Nucleus accumbens (tissue), 56 donors: ENCODE measurements at regions not wholly inside any gene's neighbourhood (a gene's known extent, or its start where the extent isn't known, plus 50 kb on each side); places are given as distances from the start of the nearest gene placed in this dataset.

Experiments
- DNase-seq, 56 donors: peaks; one replicate each; lab custom pipeline; 2025; lab: John Stamatoyannopoulos, UW

DNA sequence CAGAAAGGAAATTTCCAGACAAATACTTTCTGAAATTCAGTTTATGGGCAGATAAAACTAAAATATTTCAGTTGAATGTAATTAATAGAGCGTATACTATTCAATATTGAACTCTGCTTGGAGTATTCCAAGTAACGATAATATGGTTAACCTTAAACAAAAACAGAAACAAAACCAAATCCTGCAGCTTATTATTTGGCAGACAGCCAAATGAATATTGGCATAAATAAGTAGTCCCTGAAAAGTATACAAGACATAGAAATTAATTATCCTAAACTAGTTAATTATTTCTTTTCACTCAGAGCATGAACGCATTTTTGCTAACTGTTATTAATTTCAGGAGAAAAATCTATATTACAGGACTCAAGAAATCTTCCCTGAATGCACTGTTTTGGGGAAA is 1574.0 kb downstream of the MAT2B start:
- no peak for DNase-seq

DNA sequence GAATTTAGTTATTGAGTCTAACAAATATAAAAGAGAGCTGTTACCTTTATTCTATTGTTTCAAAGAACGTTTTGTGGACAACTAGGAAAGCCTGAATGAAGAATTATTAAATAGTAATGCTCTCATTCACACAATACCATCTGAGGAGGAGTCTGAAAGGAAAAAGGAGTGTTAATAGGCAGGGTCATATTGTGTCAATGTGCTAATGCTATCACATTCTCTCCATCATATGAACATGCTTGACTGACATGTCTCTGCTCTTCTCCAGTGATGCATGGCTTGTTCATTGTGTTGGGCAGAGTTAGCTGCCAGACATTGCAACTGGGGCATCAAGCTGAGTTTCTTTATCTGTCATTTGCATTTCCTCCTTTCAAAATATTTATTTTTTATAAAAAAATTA is 1578.0 kb downstream of the MAT2B start:
- no peak for DNase-seq

DNA sequence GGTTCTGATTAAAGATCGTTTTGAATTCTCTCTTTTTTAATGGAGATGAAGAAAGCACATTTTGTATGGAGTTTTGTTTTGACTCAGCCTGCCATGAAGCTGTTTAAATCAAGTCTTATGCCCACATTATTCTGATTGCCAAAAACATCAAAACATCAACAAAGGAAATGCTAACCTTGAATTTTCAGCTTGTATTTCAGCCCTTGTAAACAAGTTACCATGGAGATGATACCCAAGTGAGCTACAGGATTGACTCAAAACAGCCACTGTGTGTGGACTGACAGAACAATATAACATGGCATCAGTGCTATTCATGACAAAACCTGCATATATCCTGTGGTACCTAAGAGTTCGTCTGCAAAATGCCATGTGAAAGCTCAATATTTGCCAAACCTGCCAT is 1581.0 kb downstream of the MAT2B start:
- no peak for DNase-seq

DNA sequence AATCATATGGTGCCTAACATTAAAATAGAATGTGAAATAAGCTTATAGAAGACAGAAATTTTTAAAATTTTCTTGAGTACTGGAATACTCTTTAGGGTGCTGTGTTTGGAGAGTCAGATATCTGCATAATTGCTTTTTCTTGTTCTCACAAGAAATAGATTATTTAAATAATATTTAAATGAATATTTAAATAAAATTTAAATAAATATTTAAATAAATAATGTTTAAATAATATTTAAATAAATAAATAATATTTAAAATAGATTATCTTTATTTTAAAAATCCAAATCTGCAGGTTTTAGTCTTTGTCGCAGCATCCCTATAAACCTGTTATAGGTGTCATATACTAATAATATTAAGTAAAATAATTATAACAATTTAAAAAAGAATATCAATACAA is 1589.4 kb downstream of the MAT2B start:
- DNase-seq = no peak

DNA sequence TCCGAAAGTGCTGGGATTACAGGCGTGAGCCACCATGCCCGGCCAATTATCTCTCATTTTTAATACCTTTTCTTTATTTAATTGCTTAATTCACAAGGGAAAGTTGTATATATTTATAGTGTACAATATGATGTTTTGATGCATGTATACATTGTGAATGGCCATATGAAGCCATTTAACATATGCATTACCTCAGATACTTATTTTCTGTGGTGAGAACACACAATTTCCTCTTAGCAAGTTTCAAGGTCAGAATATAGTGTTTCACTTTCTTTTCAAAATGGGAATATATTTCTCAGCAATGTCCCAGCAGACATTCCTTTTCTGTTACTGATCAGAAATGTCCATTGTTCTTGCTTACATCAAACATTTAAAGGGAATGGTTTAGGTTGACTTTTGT is 1596.3 kb downstream of the MAT2B start:
- DNase-seq = no peak

DNA sequence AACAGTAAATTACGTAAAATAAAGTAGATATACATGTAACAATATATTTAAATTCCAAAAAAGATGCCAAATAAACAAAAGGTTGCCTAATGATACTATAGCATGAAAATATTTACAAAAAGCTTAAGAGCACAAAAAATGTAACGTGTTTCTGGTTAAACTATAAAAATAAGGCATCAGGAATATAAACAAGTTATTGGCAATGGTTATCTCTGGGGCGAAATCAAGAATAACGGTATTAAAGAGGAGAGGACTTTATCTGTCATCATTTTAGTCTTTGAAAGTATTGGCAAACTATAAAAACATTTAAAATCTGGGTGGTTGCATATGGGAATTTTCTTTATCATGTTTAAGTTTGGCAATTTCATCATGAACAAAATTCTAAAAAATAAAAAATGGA is 1599.2 kb downstream of the MAT2B start:
- DNase-seq = no peak

DNA sequence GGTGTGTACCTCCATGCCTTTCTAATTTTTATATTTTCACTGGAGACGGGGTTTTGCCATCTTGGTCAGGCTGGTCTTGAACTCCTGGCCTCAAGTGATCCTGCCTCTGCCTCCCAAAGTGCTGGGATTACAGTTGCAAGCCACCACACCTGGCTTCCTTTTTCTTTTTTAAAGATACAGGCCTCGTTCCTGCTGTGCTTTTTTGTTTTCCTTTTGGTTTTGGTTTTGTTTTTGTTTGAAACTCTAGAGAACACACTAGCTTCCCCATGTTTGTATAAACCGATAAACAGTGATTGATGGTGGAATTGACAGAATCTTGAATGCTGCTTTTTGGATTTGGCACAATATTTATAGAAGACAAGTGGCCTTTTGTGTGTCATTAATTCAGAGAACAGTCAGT is 1603.4 kb downstream of the MAT2B start:
- DNase-seq = no peak

DNA sequence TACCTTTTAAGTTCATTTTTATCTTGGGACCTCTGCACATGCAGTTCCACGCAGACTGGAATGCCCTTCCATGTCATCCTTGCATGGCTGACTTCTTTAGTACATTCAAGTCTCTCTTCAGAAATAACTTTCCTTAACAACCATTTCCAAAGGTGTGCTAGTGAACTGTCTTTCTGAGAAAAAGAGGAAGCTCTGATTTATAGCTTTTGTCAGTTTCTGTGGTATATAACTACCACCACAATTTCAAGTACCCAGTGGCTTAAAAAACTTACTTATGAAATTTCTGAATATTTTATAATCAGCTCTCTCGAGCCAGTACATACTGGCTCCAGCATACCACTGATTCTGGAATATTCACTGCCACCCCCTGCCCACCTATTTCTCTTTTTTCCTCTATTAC is 1613.8 kb downstream of the MAT2B start:
- DNase-seq = no peak

DNA sequence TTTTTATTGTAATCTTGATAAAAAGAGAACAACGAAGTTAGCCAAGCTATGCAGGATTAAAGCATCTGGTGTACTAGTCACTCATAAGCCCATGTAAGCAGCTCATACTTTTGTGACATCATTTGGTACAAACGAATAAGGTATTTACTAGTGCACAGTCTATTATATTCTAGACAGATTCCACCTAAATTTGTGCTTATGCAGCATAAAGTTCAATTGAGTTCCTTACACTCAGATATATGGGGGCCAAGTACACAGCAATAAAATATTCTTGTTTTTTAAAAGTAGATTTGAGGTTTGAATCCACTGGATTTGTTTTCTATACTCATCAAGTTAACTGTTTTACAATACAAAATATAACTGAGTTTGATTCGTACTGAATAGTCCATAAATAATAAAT is 1621.2 kb downstream of the MAT2B start:
- DNase-seq = no peak

DNA sequence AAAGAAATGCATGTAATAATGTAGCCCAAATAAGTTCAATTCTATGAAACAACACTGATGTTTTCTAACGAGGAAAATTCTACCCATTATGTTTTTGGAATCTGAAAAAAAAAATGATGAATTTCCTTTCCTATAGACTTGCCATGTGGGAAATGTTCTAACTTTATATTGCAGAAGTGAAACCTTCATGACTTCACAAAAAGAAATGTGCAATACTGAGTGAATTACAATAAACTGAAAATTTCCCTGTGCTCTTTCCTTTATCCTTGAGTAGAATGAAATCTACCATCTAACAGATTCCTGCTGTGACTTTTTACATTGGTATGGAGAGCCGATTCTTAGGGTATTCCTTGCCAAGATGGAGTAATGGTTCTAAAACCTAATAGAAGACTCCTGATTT is 1622.5 kb downstream of the MAT2B start:
- no peak for DNase-seq

DNA sequence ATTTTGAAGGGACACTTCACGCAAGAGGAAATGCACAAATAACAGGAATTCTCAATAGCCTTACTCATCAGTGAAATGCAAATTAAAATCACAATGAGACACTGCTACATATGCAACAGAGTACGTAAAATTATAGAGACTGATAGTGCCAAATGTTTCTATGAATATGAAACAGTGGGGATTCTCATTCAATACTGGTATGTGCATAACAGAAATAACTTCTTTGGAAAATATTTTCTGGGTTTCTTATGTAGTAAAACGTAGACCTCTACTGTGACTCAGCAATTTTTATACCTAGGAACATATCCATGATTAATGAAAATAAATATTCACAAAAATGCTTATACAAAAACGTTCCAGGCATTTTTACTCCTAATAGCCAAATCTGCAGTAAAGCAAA is 1625.2 kb downstream of the MAT2B start:
- DNase-seq = no peak

DNA sequence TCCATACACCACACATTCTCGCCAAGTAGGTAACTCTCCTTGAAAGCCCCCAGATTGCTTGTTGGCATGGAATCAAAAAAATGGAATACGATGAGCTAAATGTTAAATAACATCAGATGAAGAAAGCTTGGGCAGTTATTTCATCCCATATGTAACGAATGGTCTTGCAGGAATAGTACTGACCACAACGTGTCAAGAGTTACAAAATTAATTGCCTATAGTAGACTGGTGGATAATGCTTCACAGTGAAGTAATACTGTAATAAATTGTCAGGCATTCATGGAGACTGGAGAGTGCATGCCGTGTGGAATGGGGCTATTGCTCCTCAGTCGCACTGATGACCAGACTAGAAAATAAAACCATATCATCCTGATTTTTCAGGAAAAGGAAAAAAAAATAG is 1628.7 kb downstream of the MAT2B start:
- no peak for DNase-seq

DNA sequence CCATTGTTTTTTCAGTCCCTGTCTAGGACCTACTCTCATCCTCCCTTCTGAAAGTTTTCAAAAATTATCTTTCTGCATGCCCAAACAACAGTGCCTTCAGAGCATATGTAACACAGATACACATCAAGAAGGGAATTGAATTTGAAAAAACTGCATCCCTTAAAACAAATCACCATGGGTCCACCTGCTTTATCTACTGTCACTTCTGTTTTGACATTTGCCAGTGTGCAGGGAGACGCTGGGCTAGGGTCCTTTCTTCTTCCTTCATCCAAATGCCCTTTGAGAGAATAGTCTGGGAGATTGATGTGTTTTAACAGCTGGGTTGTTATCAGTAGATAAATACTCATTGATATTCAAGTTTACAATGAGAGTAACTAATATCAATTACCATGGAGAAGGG is 1630.1 kb downstream of the MAT2B start:
- no peak for DNase-seq

DNA sequence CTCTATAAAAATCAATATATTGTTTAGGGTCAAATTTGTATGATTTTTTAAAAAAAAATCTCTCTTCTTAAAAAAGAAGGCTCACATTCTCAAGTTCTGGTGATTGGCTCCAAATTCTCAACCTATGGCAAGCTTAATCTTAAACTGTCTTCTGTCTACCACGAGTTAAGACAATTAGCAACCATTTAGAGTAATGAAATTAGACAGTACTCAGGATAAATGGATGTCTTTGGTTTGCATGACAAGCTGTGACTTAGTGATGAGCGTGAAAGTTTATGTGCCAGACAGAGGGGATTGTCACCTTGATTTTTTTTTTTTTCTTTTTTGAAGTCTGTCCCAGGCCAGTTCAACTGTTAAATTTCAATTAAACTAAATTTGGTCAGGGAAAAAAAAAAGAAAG is 1632.3 kb downstream of the MAT2B start:
- DNase-seq = no peak

DNA sequence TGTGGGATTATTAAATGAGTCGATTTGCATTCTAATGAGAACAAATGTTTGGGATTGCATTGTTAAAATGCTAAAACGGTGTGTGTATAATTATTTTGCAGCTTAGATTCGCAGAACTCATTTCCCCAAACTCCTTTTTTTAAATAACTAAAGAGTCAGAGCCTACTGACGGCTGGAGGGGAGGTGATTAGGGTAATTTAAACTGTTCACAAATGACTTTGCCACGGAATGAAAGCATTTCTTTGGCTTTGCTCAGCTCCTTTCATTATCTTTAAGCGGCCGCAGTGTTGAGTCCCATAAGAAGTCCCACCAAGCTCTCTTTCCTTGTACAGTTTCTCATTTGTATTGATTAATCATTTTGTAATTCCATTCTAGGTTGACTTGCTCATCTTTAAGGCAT is 1632.8 kb downstream of the MAT2B start:
- DNase-seq = no peak

DNA sequence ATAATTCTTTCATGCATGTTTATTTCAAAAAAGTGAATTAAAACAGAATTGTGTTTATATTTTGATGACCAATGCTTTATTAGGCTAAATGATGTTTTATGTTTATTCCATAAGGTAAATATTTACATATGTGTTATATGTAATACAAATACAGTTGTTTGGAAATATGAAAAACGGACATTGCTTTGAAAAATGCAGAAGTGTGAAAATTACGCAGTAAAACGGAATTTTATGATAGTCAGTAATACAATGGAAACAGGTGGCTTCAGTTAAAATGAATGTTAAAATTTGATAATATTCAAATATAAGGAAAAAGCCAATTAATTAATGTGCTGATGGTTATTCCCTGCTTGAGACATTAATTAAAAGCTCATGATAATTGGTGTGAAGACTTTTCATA is 1633.8 kb downstream of the MAT2B start:
- no peak for DNase-seq

DNA sequence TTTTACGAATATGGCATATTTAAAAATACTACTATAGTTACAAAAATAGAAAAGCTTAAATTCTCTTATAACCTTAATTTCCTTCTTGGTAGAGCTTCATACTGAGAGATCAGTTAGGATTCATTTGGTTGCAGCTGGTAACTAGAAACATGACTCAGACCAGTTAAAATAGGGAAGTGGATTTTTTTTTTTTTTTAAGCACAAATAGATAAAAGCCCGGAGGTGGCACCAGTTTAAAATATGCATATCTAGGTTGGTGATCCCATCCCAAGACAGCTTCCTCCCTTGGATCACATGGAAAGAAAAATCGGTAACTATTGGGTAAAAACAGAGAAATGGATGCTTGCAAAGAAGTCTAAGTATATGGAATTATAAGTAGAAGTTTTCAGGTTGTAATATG is 1634.3 kb downstream of the MAT2B start:
- DNase-seq = no peak

DNA sequence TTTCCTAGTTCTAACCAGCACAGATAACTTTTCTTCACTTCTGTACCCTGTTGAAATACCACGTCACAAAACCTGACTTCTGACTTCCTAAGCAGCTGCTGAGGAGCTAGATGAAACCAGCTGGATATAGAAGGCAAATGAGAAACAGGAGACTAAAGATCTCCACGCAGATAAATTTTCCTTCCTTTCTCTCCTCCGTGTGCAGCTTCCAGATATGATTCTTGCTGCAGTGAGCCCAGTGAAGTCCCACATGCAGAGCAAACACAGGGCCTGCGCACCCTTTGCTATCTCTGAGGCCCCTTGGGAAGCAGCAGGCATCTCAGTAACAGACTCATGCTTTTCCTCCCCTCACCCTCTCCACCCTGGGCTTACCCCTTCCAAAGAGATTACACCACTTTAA is 1638.3 kb downstream of the MAT2B start:
- no peak for DNase-seq

DNA sequence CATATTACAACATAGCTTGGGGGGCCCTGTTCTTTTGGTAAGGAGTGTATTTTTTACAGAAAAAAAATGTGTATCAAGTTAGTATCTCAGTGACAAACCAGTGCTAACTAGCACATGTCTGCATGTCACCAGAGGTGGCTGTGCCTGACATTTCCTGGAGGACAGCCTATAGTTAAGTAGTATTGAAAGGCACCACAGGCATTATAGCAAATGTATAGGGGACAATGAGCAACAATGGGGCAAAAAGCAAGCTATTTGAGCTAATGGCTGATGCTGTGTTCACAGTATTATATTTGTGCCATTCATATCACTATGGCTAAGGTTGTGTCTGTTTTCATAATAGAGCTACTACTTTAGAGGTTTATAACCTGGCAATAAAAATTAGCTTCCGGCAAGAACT is 1644.0 kb downstream of the MAT2B start:
- no peak for DNase-seq

DNA sequence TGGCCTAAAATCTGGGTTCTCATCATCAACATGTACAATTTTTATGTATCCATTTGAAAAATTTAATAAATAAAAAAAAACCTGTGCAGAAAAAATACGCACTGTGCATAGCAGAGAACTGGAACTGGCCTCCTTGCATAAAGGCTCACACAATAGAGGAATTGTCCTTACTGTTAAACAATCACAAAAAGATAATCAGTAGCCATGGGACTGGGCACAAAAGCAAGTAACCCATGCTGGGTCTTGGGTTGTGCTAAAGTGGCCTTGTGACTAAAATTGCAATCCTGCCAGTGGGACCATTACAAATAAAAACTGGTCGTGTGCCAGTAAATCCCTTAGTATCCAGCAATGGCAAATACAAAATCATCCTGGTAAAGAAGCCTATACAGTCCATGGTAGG is 1646.6 kb downstream of the MAT2B start:
- DNase-seq = no peak

DNA sequence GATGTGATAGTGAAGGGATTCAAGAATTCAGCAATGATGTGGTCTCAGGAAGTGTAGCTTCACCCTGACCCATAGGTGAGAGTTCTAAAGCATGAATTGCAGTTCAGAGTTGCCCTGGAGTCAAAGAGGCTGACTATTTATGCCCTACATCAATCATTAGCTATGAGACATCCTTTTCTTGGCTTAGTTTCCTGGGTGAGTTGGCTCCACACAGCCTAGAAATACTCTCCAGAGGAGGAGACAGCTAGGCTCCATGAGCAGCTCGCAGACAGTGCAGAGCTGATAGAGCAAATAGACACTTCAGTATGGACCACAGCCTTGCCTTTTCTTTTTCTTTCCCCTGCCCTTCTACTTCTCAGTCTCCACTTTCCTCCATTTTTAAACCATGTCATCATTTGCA is 1651.8 kb downstream of the MAT2B start:
- DNase-seq = no peak

DNA sequence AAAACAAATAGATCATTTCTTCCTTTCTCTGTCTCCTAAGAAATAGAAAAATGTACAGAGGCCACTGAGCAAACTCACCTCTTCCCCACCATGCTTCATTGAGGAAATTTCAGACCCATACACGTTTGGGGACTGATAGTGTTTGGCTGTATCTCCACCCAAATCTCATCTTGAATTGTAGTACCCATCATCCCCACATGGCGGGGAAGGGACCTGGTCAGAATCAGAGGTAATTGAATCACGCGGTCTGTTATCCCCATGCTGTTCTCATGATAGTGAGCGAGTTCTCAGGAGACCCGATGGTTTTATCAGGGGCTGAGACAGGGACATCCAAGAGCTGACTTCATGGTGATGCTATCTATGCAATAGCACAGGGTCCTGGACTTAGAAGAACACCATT is 1655.8 kb downstream of the MAT2B start:
- DNase-seq = no peak

DNA sequence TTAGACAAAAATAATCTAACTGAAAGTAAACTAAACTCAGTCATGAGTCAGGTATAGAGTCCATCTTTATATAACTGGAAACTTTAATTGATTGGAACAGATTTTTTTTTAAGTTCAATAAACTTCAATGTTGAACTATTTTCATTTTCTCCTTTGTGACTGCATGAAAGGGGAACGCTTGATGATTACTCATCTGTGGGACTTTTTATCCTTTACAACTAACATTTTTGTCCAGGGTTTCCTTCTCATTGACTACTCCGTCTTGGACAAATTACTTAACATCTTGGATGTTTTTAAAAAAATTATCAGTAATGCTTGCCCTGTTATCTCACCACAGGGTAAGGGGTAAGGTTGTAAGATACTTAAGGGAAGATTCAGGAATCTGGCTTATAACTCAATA is 1658.4 kb downstream of the MAT2B start:
- no peak for DNase-seq

DNA sequence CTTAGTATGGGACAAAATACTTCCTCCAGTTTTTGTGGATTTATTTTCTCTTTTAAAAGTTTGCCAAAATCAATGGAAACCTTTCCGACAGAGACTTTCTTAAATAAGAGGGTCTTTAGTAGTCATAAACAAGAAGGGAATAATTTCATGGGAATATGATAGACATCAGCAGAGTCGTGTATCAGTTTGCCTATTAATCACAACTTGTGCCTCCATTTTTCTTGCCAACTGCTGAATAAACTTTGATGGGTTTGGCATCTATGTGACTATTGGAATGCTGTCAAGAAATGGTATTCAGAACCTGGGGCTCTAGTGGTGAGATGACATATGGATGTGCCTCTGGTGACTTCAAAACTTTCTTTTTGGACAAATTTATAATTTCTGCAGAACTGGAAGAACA is 1668.2 kb downstream of the MAT2B start:
- DNase-seq = no peak
